Muscle of back (tissue), 3 donors: ENCODE measurements at regions not wholly inside any gene's neighbourhood (a gene's known extent, or its start where the extent isn't known, plus 50 kb on each side); places are given as distances from the start of the nearest gene placed in this dataset.

Source experiments
- DNase-seq, 3 donors: peaks; one replicate each; pipeline versions ENCODE4 v3.0.0 to v3.0.0-alpha.2; 2013

- DNase-seq, result no peak
These were observed 684.5 kb upstream of the ARGLU1 start for GRCh38 chr13:107252428-107252827.

DNA sequence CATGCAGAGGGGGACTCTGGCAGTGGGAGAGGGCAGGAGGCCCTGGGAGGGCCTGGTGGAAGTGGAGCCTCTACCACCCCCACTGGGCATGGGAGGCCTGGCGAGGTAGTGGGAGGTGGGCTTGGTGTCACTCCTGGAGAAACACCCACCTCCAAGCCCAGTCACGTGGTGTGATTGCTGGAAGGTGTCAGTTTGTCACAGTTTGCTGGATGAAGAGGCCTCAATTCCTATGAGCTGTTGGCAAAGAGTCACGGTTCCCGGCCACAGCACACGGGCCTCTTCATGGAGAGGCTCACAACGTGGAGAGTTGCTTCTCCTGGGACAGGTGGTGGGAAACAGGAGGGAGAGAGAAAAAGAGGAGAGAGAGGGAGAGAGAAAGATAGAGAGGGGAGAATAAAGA lies 684.1 kb upstream of the ARGLU1 start:
- no peak for DNase-seq

DNA sequence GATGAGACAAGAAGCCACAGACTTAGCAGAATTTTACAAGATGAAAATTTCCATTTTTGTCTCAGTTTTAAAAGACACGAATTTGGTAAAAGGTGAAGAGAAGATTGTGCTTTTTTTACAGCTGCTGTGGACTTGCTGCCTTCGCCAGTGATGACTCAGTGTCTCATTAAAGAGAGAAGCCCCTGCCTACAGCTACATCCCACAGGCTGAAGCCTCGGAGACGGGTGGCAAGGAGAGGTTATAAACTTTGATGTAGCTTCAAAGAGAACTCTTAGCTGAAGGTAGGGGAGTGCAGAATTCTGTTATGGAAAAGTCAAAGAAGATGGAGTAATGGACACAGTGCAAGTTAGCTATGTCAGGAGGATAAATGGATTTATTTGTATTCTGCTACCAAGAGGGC lies 683.4 kb upstream of the ARGLU1 start:
- DNase-seq, result no peak

- DNase-seq, result no peak
These were observed 682.7 kb upstream of the ARGLU1 start for GRCh38 chr13:107250628-107251027.

DNA sequence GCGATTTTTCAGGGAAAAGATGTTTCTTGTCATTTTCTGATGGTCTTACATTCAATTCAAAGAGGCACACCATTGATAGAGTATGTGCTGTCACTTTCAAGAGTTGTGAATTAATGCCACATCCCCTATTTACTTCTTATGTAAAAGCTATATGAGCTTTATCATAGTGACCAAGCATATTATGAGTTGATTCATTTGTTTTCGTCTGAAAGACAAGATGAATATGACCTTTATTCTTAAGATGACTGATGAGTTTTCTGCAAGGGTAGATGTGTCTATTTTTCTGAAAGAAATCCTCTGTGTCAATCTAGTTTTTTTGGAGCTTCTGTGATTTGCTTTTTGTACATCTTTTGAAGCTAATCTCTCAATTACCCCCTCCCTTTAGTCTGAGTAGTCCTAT lies 676.3 kb upstream of the ARGLU1 start:
- DNase-seq, result no peak

DNA sequence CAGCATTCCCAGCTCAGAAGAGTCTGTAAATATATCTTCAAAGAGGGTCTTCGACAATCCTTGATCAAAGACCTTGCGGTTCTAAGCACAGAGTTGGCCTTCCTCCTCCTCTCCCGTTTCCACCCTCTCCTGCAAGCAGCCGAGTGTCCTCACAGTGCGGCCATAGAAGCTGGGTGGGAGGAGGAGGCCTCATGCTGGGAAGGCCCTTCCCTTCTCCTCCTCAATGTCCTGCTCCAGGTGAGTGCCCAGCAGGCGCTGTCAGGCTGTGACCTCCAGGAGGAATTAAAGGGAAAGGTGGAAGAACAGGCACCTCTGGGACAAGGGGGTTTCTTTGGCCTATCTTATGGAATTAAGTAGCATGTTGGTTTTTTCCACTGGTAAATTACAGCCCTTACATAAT lies 674.2 kb upstream of the ARGLU1 start:
- no peak for DNase-seq

DNA sequence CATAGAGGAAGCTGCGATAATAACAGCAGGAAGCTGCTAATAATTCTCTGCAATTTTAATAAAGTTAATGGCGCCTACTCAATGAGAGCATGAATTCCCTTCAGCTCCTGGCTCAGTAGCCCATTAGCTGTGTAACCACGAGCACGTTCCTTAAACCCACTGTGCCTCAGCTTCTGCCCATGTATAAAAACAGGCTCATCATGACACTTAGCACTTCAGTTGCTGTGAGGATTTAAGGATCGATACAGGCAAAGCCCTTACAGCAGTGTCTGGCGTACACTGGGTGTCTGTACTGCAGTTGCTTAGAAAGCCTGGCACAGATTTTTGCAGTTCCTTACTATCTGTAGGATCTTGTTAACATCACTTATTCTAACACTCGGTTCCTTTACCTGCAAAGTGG lies 673.4 kb upstream of the ARGLU1 start:
- DNase-seq, result no peak

GRCh38 chr13:107239213-107239612 lies 671.3 kb upstream of the ARGLU1 start:
- no peak for DNase-seq

DNA sequence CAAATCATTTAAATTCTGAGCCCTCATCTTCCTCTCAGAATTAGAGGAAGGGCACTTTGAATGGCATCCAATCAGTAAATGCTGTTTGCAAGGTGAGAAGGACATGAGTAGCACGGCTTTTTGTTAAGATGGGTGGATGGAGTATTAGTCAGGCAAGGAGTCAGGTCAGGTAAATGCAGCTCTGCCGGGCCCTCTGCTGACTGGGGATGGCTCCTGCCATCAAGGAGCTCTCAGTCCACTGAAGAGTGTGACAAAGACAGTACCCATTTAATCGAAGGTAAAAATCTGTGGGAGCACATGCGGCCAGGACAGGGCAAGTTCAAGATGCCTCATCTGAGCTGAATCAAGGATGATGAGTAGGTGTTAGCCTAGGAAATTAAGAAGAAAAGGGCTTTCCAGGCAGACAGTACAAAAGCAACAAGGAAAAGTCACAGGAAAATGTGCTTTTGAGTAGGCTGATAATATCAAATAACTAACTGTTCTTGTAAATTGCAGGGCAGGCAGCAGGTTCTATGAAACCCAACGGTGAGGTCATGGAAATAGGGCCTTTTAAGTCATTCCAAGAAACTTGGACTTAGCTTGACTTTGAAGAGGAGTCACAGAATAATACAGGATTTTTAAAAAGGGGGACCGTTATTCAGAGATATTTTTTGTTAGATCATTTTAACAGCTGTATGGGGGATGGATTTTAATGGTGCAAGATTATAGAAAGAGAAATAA lies 670.5 kb upstream of the ARGLU1 start:
- DNase-seq, result peak in 2 of 3 donors; percentile 20 to 30

DNA sequence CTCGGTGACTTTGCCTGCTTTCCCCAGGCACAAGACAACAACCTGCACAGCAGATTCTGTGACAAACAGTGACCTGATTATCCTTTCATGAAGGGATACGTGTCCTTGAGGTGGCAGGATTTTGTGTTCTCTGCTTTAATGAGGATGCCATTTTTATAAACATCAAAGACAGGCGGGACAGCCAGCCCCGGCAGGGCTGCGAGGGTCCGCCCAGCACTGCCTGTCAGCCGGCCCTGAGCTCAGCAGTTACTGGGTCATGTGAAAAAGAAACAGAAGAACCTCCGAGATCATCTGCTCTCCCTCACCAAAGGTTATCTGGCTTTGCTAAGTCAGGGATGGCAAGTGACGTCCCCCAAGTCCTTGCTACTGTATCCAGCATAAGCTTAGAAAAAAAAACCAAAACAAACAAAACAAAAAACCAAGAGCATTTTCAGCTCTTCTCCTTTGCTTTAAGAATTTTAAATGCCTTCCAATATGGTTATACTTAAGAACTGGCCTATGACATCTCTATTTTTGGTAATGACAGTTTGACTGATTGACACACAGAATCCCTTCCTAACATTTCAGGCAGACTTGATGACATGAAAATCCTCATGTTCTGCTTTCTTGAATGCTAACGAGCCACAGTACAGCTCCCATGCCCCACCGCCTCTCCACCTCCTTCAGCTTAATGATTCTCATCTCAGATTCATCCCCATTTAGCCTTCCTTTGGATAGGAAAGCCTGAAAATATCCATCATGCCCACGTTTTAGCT lies 666.6 kb upstream of the ARGLU1 start:
- DNase-seq, result no peak

GRCh38 chr13:107233541-107233940 lies 665.6 kb upstream of the ARGLU1 start:
- DNase-seq, result no peak

GRCh38 chr13:107231944-107232343 lies 664.0 kb upstream of the ARGLU1 start:
- DNase-seq, result no peak

DNA sequence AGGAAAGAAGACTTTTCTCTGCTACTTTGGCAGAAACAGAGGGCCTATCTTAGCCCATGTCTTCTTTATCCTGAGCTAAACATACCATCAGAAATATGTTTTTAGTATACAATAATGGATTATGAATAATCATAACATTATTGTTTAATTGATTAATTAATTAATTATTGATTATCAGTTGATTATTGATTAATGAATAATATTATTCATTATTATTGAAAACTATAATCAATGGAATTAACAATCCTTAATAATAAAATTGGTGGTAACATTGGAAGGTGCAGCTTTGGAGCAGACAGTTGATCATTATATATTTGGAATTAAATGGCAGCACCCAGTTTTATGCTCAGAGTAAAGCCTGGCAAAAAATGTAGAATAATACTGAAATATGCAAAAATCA lies 655.9 kb upstream of the ARGLU1 start:
- no peak for DNase-seq

- DNase-seq, result no peak
These were observed 654.7 kb upstream of the ARGLU1 start for GRCh38 chr13:107222597-107222996.

GRCh38 chr13:107220245-107220644 lies 652.3 kb upstream of the ARGLU1 start:
- DNase-seq, result no peak

- peak; percentile 49 to 83 (median 65) for DNase-seq
These were observed 649.3 kb upstream of the ARGLU1 start for GRCh38 chr13:107217251-107217650.

GRCh38 chr13:107216046-107216755 lies 648.3 kb upstream of the ARGLU1 start:
- DNase-seq, result no peak

DNA sequence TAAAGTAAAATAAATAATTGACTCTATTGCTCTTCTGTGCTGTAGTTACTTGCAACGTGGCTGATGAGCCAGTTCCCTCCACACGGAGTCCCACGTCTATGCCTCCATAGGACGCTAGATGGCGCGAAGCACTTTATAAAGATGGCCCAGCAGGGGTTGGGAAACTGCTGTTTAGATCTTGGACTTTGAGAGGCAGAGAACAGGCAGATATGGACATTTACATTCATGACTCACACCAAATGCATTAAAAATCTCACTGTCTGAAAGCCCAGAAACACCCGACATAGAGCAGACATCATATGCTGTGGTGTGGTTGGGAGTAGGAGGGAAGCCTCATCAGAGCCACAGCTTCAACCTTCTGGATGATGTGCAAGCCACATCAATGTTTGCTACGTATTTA lies 643.1 kb upstream of the ARGLU1 start:
- peak; percentile 88 to 94 (median 89) for DNase-seq

DNA sequence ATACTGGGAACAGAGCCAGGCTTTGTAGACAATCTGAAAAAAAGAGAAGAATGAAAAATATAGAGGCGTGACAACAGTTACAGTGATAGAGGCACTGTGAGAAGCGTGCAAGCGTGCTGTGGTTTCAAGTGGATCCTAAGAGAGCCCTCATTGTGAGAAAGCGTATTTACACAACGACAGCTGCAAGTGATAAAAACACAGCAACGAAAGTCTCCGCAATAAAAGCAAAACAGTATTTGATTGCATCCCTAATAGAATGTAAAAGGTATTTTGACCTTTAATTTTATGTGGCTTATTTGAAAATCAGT lies 642.7 kb upstream of the ARGLU1 start:
- peak in 2 of 3 donors; percentile 52 to 86 for DNase-seq

DNA sequence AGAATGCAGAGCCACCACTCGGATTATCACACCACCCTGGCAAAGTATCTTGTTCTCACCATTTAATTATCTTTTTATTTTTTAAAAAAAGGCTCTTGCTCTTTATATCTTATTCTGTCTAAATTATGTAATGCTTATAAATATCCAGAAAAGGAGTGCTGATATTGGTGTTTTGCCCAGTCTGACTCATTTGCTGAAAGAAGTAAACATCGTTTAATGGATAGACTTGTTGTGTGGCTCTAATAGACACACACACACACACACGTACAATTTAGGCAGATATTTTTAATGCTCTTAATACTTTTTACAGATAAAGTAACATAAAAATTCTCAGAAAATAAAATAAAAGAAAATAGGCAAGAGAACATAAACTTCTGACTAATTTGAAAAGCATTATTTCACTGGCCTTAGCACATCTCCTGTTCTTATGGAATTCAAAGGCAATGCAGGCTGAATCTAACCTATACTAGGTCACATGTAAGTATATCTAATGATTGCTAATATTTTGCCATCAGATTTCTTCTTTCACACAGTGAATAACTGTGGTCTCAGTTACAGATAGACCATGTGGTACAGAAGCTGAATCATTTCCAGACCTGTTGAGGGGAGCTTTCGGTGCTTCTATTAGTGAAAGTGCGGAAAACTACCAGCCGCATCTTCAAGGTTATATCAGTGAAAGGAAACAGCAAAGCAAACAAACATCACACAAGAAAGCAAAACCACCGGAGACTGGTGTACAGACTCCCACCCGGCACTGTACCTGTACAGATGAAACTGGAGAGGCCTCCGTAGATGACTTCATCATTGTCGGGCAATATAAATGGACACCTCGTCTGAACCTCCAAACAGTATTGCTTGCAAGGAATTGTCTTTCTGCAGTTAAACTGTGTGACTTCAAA lies 642.1 kb upstream of the ARGLU1 start:
- peak in 2 of 3 donors; percentile 21 to 48 for DNase-seq

- DNase-seq, result no peak
These were observed 641.0 kb upstream of the ARGLU1 start for GRCh38 chr13:107208889-107209288.
